ENCODE measurements at regions not wholly inside any gene's neighbourhood (a gene's known extent, or its start where the extent isn't known, plus 50 kb on each side); places are given as distances from the start of the nearest gene placed in this dataset.
A peak's percentile ranks its signal among the peaks of the same experiment; 100 is the strongest.

- H3K9me3 ChIP-seq (replicated peaks in 1 of 2; ENCODE audit: control insufficient read depth in 2 of 2, insufficient read depth in 1 of 2, low read depth in 1 of 2, low read length in 2 of 2): no peaks in the 10 kb centered on the region
- peak overlapping the region; percentile 17 for H3K14ac ChIP-seq (ENCODE audit: low read length)
- peak; percentile 53 for DNase-seq (ENCODE audit: low spot score)
- no CpG with 5 or more reads among the region's 31 CpGs for WGBS, 2 donors (ENCODE audit: extremely low coverage in 2 of 2, insufficient read length in 2 of 2, insufficient replicate concordance in 1 of 2)
- H2AK5ac ChIP-seq (ENCODE audit: low read depth, low read length): peak overlapping the region; percentile 2
- H2BK15ac ChIP-seq (ENCODE audit: low read length): peak overlapping the region; percentile 18
- H3K36me3 ChIP-seq (replicated peaks in 1 of 2; ENCODE audit: control insufficient read depth in 2 of 2, insufficient read depth in 2 of 2, low read length in 2 of 2): no peaks in the 10 kb centered on the region
- H2BK5ac ChIP-seq (ENCODE audit: low read length): no peak overlapping the region
- no peak overlapping the region for H2BK120ac ChIP-seq (ENCODE audit: low read depth, low read length)
- H2BK12ac ChIP-seq (ENCODE audit: low read length): no peak overlapping the region
- H3K18ac ChIP-seq (ENCODE audit: low read length): peak overlapping the region; percentile 81
- H3K9ac ChIP-seq (ENCODE audit: low read depth, low read length, poor library complexity): no peak overlapping the region
- peak overlapping the region; percentile 39 for H3K4me2 ChIP-seq (ENCODE audit: insufficient read depth, low read length, poor library complexity, severe bottlenecking)
- peak overlapping the region; percentile 67 for H3K27ac ChIP-seq (replicated peaks; ENCODE audit: low read length)
- no peak overlapping the region for H3K4ac ChIP-seq (ENCODE audit: low read length)
- no peak overlapping the region for H2AFZ ChIP-seq (ENCODE audit: low read length)
- H4K91ac ChIP-seq (ENCODE audit: low read depth, low read length, poor library complexity): no peak overlapping the region
- H3K4me1 ChIP-seq (ENCODE audit: control insufficient read depth in 2 of 2, insufficient read depth in 1 of 2, low read depth in 1 of 2, low read length in 2 of 2): peaks cover 0 to 41% of the 10 kb centered on the region in 2 donors
- no peak overlapping the region for H4K8ac ChIP-seq (ENCODE audit: low read depth, low read length)
- H3K27me3 ChIP-seq (ENCODE audit: control insufficient read depth in 3 of 3, insufficient read depth in 3 of 3, low read depth in 1 of 3, low read length in 3 of 3): peaks cover 0 to 44% (median 2%) of the 10 kb centered on the region in 3 experiments
- H3K79me1 ChIP-seq (ENCODE audit: low read depth, low read length): no peaks in the 10 kb centered on the region
- no peak overlapping the region for H3K23ac ChIP-seq (ENCODE audit: low read depth, low read length, poor library complexity)
- no peak overlapping the region for H3K4me3 ChIP-seq (ENCODE audit: low read length in 2 of 2)
Observed at GRCh38 chr22:49627217-49628181, 200.2 kb downstream of the BRD1 start.

GRCh38 chr22:49626361-49627216 lies 201.1 kb downstream of the BRD1 start:
- Histone ChIP-seq H3K4me1 (ENCODE audit: control insufficient read depth in 2 of 2, insufficient read depth in 1 of 2, low read depth in 1 of 2, low read length in 2 of 2) (peaks cover 0 to 37% of the 10 kb centered on the region in 2 donors), H2AK5ac (ENCODE audit: low read depth, low read length) (peak overlapping the region; percentile 0), H3K4me3 (ENCODE audit: low read length in 2 of 2) (peak overlapping the region in 1 of 2 donors; percentile 8), H3K36me3 (replicated peaks in 1 of 2; ENCODE audit: control insufficient read depth in 2 of 2, insufficient read depth in 2 of 2, low read length in 2 of 2) (no peaks in the 10 kb centered on the region), H3K9ac (ENCODE audit: low read depth, low read length, poor library complexity) (no peak overlapping the region), H2BK5ac (ENCODE audit: low read length) (peak overlapping the region; percentile 43), H3K79me1 (ENCODE audit: low read depth, low read length) (peaks cover 1% of the 10 kb centered on the region), H3K27ac (replicated peaks; ENCODE audit: low read length) (no peak overlapping the region), H3K14ac (ENCODE audit: low read length) (peak overlapping the region; percentile 5), H3K27me3 (ENCODE audit: control insufficient read depth in 3 of 3, insufficient read depth in 3 of 3, low read depth in 1 of 3, low read length in 3 of 3) (peaks cover 0 to 46% (median 2%) of the 10 kb centered on the region in 3 experiments), H4K8ac (ENCODE audit: low read depth, low read length) (no peak overlapping the region), H3K23ac (ENCODE audit: low read depth, low read length, poor library complexity) (peak overlapping the region; percentile 11), H3K18ac (ENCODE audit: low read length) (peak overlapping the region; percentile 23), H2BK12ac (ENCODE audit: low read length) (peak overlapping the region; percentile 24), H4K91ac (ENCODE audit: low read depth, low read length, poor library complexity) (no peak overlapping the region), H2BK120ac (ENCODE audit: low read depth, low read length) (peak overlapping the region; percentile 73), H3K4me2 (ENCODE audit: insufficient read depth, low read length, poor library complexity, severe bottlenecking) (no peak overlapping the region), H2AFZ (ENCODE audit: low read length) (no peak overlapping the region), H3K9me3 (replicated peaks in 1 of 2; ENCODE audit: control insufficient read depth in 2 of 2, insufficient read depth in 1 of 2, low read depth in 1 of 2, low read length in 2 of 2) (peaks cover 0 to 1% of the 10 kb centered on the region in 2 donors), H2BK15ac (ENCODE audit: low read length) (peak overlapping the region; percentile 18), H3K4ac (ENCODE audit: low read length) (no peak overlapping the region)
- WGBS, 2 donors (ENCODE audit: extremely low coverage in 2 of 2, insufficient read length in 2 of 2, insufficient replicate concordance in 1 of 2): no CpG with 5 or more reads among the region's 20 CpGs
- no peak for DNase-seq (ENCODE audit: low spot score)

- Histone ChIP-seq H2BK120ac (ENCODE audit: low read depth, low read length) (no peak overlapping the region), H2AFZ (ENCODE audit: low read length) (no peak overlapping the region), H3K23ac (ENCODE audit: low read depth, low read length, poor library complexity) (no peak overlapping the region), H3K27ac (replicated peaks; ENCODE audit: low read length) (no peak overlapping the region), H3K4me1 (ENCODE audit: control insufficient read depth in 2 of 2, insufficient read depth in 1 of 2, low read depth in 1 of 2, low read length in 2 of 2) (peaks cover 0 to 28% of the 10 kb centered on the region in 2 donors), H3K36me3 (replicated peaks in 1 of 2; ENCODE audit: control insufficient read depth in 2 of 2, insufficient read depth in 2 of 2, low read length in 2 of 2) (no peaks in the 10 kb centered on the region), H3K4ac (ENCODE audit: low read length) (no peak overlapping the region), H3K4me2 (ENCODE audit: insufficient read depth, low read length, poor library complexity, severe bottlenecking) (no peak overlapping the region), H4K91ac (ENCODE audit: low read depth, low read length, poor library complexity) (no peak overlapping the region), H3K79me1 (ENCODE audit: low read depth, low read length) (peaks cover 1% of the 10 kb centered on the region), H4K8ac (ENCODE audit: low read depth, low read length) (no peak overlapping the region), H3K18ac (ENCODE audit: low read length) (peak overlapping the region; percentile 80), H3K9ac (ENCODE audit: low read depth, low read length, poor library complexity) (no peak overlapping the region), H3K4me3 (ENCODE audit: low read length in 2 of 2) (no peak overlapping the region), H3K14ac (ENCODE audit: low read length) (peak overlapping the region; percentile 96), H2BK15ac (ENCODE audit: low read length) (peak overlapping the region; percentile 41), H3K27me3 (ENCODE audit: control insufficient read depth in 3 of 3, insufficient read depth in 3 of 3, low read depth in 1 of 3, low read length in 3 of 3) (peaks cover 0 to 46% (median 0%) of the 10 kb centered on the region in 3 experiments), H2AK5ac (ENCODE audit: low read depth, low read length) (peak overlapping the region; percentile 41), H2BK5ac (ENCODE audit: low read length) (no peak overlapping the region), H3K9me3 (replicated peaks in 1 of 2; ENCODE audit: control insufficient read depth in 2 of 2, insufficient read depth in 1 of 2, low read depth in 1 of 2, low read length in 2 of 2) (peaks cover 0 to 1% of the 10 kb centered on the region in 2 donors), H2BK12ac (ENCODE audit: low read length) (no peak overlapping the region)
- no peak for DNase-seq (ENCODE audit: low spot score)
- WGBS, 2 donors (ENCODE audit: extremely low coverage in 2 of 2, insufficient read length in 2 of 2, insufficient replicate concordance in 1 of 2): no CpG with 5 or more reads among the region's 19 CpGs
Observed at GRCh38 chr22:49624421-49625177, 203.1 kb downstream of the BRD1 start.
